K562 (cell line): ENCODE measurements at regions not wholly inside any gene's neighbourhood (a gene's known extent, or its start where the extent isn't known, plus 50 kb on each side); places are given as distances from the start of the nearest gene placed in this dataset.

Experiments used
- CTCF ChIP-seq, 3 experiments: IDR thresholded peaks in 2 of 3; conservative IDR thresholded peaks in 1 of 3; 2 replicates each; pipeline ENCODE4 v1.5.1; 2011 to 2012; ENCODE audit warnings: low read length in 3 of 3, mild to moderate bottlenecking in 3 of 3, control low read depth in 2 of 3, improper control_type of control experiment in 1 of 3, inconsistent platforms in 1 of 3, low read depth in 1 of 3, mixed read lengths in 1 of 3, moderate library complexity in 1 of 3; ENCODE audit not compliant: insufficient read depth in 2 of 3
- KLF16 ChIP-seq: IDR thresholded peaks from 2 replicates; pipeline ENCODE4 v1.6.1; 2016; ENCODE audit warnings: antibody characterized with exemption
- POLR2A ChIP-seq: fragments of 450-650 bp; conservative IDR thresholded peaks from 2 replicates; pipeline ENCODE4 v1.6.1; 2016
- POLR2H ChIP-seq: IDR thresholded peaks from 2 replicates; pipeline ENCODE4 v1.6.1; 2016; ENCODE audit warnings: missing genetic modification characterization, low read depth, mild to moderate bottlenecking, control low read depth, missing compliant biosample characterization, moderate library complexity
- PREB ChIP-seq: sonication (generic); formaldehyde crosslinking; IDR thresholded peaks from 2 replicates; pipeline ENCODE4 v1.8.1; 2023; ENCODE audit warnings: mild to moderate bottlenecking, missing genetic modification reagents
- SMAD1 ChIP-seq: fragments of 150-350 bp; IDR thresholded peaks from 2 replicates; pipeline ENCODE4 v1.6.1; 2014; ENCODE audit warnings: low read length, low read depth; ENCODE audit not compliant: partially characterized antibody
- STAT5B ChIP-seq: fragments of 250-450 bp; sonication (Bioruptor Pico); IDR thresholded peaks from 2 replicates; pipeline ENCODE4 v1.8.0; 2021; ENCODE audit warnings: mild to moderate bottlenecking, inconsistent platforms
- TAF1 ChIP-seq: IDR thresholded peaks from 2 replicates; pipeline ENCODE4 v1.6.1; 2011; ENCODE audit warnings: mild to moderate bottlenecking, low read length, moderate library complexity; ENCODE audit not compliant: insufficient read depth, control insufficient read depth, severe bottlenecking; ENCODE audit errors: extremely low read depth
- ZC3H11A ChIP-seq: IDR thresholded peaks from 2 replicates; pipeline ENCODE4 v1.6.1; 2012; ENCODE audit warnings: low read depth, low read length, improper control_type of control experiment
- ZNF175 ChIP-seq: fragments of 200-800 bp; sonication (Bioruptor generic); IDR thresholded peaks from 2 replicates; pipeline ENCODE4 v1.6.1; 2016; ENCODE audit warnings: low read depth, mild to moderate bottlenecking, missing genetic modification characterization, missing compliant biosample characterization
- ZNF717 ChIP-seq: fragments of 250-450 bp; sonication (Bioruptor Pico); IDR thresholded peaks from 2 replicates; pipeline ENCODE4 v1.5.0; 2021
- TF ChIP-seq, protein P1 (sequence below): conservative IDR thresholded peaks from 2 replicates; pipeline ENCODE4 v1.6.1; 2011; ENCODE audit warnings: low read depth, mild to moderate bottlenecking, low read length; ENCODE audit not compliant: control insufficient read depth
- TF ChIP-seq, protein P2 (sequence below): fragments of 250-450 bp; sonication (Bioruptor Pico); IDR thresholded peaks from 2 replicates; pipeline ENCODE4 v1.5.1; 2021; ENCODE audit warnings: mild to moderate bottlenecking

GRCh38 chr13:111846391-111847159, 220.4 kb upstream of the SOX1 start:
- TF ChIP-seq, protein P1, sequence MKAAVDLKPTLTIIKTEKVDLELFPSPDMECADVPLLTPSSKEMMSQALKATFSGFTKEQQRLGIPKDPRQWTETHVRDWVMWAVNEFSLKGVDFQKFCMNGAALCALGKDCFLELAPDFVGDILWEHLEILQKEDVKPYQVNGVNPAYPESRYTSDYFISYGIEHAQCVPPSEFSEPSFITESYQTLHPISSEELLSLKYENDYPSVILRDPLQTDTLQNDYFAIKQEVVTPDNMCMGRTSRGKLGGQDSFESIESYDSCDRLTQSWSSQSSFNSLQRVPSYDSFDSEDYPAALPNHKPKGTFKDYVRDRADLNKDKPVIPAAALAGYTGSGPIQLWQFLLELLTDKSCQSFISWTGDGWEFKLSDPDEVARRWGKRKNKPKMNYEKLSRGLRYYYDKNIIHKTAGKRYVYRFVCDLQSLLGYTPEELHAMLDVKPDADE: no peak
- TF ChIP-seq ZC3H11A (no peak), KLF16 (no peak), CTCF (IDR thresholded peaks at IDR 0.05 in 2 of 3, conservative IDR thresholded peaks at IDR 0.05 in 1 of 3; ENCODE audit: insufficient read depth in 2 of 3, low read depth in 1 of 3, low read length in 3 of 3) (no peak), ZNF175 (no peak), POLR2A (no peak), ZNF717 (CRISPR knock-in tag) (no peak), PREB (CRISPR knock-in tag) (no peak), POLR2H (tag) (no peak), TAF1 (no peak), STAT5B (CRISPR knock-in tag) (no peak), SMAD1 (no peak)
- TF ChIP-seq, protein P2, sequence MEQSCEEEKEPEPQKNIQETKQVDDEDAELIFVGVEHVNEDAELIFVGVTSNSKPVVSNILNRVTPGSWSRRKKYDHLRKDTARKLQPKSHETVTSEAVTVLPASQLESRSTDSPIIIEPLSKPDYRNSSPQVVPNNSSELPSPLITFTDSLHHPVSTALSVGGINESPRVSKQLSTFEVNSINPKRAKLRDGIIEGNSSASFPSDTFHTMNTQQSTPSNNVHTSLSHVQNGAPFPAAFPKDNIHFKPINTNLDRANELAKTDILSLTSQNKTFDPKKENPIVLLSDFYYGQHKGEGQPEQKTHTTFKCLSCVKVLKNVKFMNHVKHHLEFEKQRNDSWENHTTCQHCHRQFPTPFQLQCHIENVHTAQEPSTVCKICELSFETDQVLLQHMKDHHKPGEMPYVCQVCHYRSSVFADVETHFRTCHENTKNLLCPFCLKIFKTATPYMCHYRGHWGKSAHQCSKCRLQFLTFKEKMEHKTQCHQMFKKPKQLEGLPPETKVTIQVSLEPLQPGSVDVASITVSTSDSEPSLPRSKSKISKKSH (CRISPR knock-in tag): no peak
